MM.1S (cell line): ENCODE measurements at regions not wholly inside any gene's neighbourhood (a gene's known extent, or its start where the extent isn't known, plus 50 kb on each side); places are given as distances from the start of the nearest gene placed in this dataset.
"Not testable (repeated sequence)": the region's sequence is repeated elsewhere in the genome, so short reads cannot be mapped to it uniquely, and the experiment has no call there.

Source experiments
- DNase-seq: peaks from one replicate; pipeline ENCODE4 v3.0.0-alpha.2; 2015
- H2AFZ ChIP-seq: fragments of 300-600 bp; sonication (generic); 2 replicates; pipeline ENCODE4 v1.6.0; 2016; ENCODE audit warnings: antibody characterized with exemption, low read length
- H3F3A ChIP-seq: fragments of 300-600 bp; sonication (generic); 2 replicates; pipeline ENCODE4 v1.6.1; 2016; ENCODE audit warnings: mild to moderate bottlenecking, antibody characterized with exemption, low read length, moderate library complexity, mixed read lengths; ENCODE audit not compliant: insufficient read depth
- H3K27ac ChIP-seq: fragments of 300-600 bp; sonication (generic); 2 replicates; pipeline ENCODE4 v1.5.1; 2016; ENCODE audit warnings: mild to moderate bottlenecking, low read length
- H3K27me3 ChIP-seq: fragments of 300-600 bp; sonication (generic); replicated peaks from 2 replicates; pipeline ENCODE4 v1.6.0; 2016; ENCODE audit warnings: low read length; ENCODE audit not compliant: insufficient read depth
- H3K36me3 ChIP-seq: fragments of 300-600 bp; sonication (generic); replicated peaks from 2 replicates; pipeline ENCODE4 v1.6.1; 2016; ENCODE audit warnings: mild to moderate bottlenecking, low read length, mixed read lengths; ENCODE audit not compliant: insufficient read depth
- H3K4me1 ChIP-seq: fragments of 300-600 bp; sonication (generic); 2 replicates; pipeline ENCODE4 v1.6.1; 2016; ENCODE audit warnings: low read length, mixed read lengths
- H3K4me2 ChIP-seq: fragments of 300-600 bp; sonication (generic); 2 replicates; pipeline ENCODE4 v1.6.0; 2016; ENCODE audit warnings: low read depth, low read length
- H3K4me3 ChIP-seq: fragments of 300-600 bp; sonication (generic); 2 replicates; pipeline ENCODE4 v1.5.1; 2016; ENCODE audit warnings: low read length, mixed read lengths
- H3K79me2 ChIP-seq: fragments of 300-600 bp; sonication (generic); 2 replicates; pipeline ENCODE4 v1.6.1; 2016; ENCODE audit warnings: mixed run types, low read length, mixed read lengths
- H3K9ac ChIP-seq: fragments of 300-600 bp; sonication (generic); 2 replicates; pipeline ENCODE4 v1.6.1; 2016; ENCODE audit warnings: low read length, mixed read lengths
- H3K9me2 ChIP-seq: fragments of 300-600 bp; sonication (generic); replicated peaks from 2 replicates; pipeline ENCODE4 v1.6.1; 2016; ENCODE audit warnings: mild to moderate bottlenecking, low read length, mixed read lengths; ENCODE audit not compliant: insufficient read depth
- H3K9me3 ChIP-seq: fragments of 300-600 bp; sonication (generic); replicated peaks from 2 replicates; pipeline ENCODE4 v1.6.1; 2016; ENCODE audit warnings: mild to moderate bottlenecking, low read length, mixed read lengths; ENCODE audit not compliant: insufficient read depth
- H4K20me1 ChIP-seq: fragments of 300-600 bp; sonication (generic); 2 replicates; pipeline ENCODE4 v1.6.1; 2016; ENCODE audit warnings: mild to moderate bottlenecking, low read length, moderate library complexity, mixed read lengths; ENCODE audit not compliant: insufficient read depth
- CTCF ChIP-seq: fragments of 300-600 bp; sonication (generic); IDR thresholded peaks from 2 replicates; pipeline ENCODE4 v1.5.1; 2016; ENCODE audit warnings: antibody characterized with exemption, low read length, mixed read lengths
- EZH2 ChIP-seq: fragments of 300-600 bp; sonication (generic); optimal IDR thresholded peaks from 2 replicates; pipeline ENCODE3; 2017; ENCODE audit warnings: low read depth, mild to moderate bottlenecking, antibody characterized with exemption, low read length, mixed read lengths
- EZH2phosphoT487 ChIP-seq: fragments of 300-600 bp; sonication (generic); IDR thresholded peaks from 2 replicates; pipeline ENCODE4 v1.6.1; 2018; ENCODE audit warnings: antibody characterized with exemption, low read length

GRCh38 chr2:207231106-207231865 lies 65.5 kb upstream of the KLF7 start:
- TF ChIP-seq EZH2, result no peak
- TF ChIP-seq EZH2phosphoT487, result no peak
- TF ChIP-seq CTCF, result no peak
- Histone ChIP-seq H3F3A (no peaks in the 10 kb centered on the region), H4K20me1 (no peaks in the 10 kb centered on the region)

GRCh38 chr2:207231967-207232366 lies 66.2 kb upstream of the KLF7 start:
- H3K27ac ChIP-seq, result no peak overlapping the region
- H3K9me2 ChIP-seq, result no peaks in the 10 kb centered on the region
- TF ChIP-seq EZH2phosphoT487 (no peak), EZH2 (no peak), CTCF (no peak)
- H3K79me2 ChIP-seq, result no peaks in the 10 kb centered on the region
- H3K9ac ChIP-seq, result no peak overlapping the region
- no peaks in the 10 kb centered on the region for H3K4me1 ChIP-seq
- H2AFZ ChIP-seq, result no peak overlapping the region
- H3K36me3 ChIP-seq, result no peaks in the 10 kb centered on the region
- no peak overlapping the region for H3K4me3 ChIP-seq
- H3K4me2 ChIP-seq, result no peak overlapping the region
- no peaks in the 10 kb centered on the region for H4K20me1 ChIP-seq
- H3K9me3 ChIP-seq, result no peaks in the 10 kb centered on the region
- no peaks in the 10 kb centered on the region for H3K27me3 ChIP-seq
- DNase-seq, result no peak
- H3F3A ChIP-seq, result no peaks in the 10 kb centered on the region

More at GRCh38 chr2:207231106-207231865, 65.5 kb upstream of the KLF7 start:
- Histone ChIP-seq H3K79me2 (no peaks in the 10 kb centered on the region), H3K27ac (no peak overlapping the region), H3K36me3 (no peaks in the 10 kb centered on the region), H3K9ac (no peak overlapping the region), H3K4me2 (no peak overlapping the region), H3K9me3 (no peaks in the 10 kb centered on the region), H2AFZ (no peak overlapping the region), H3K4me1 (no peaks in the 10 kb centered on the region), H3K27me3 (no peaks in the 10 kb centered on the region), H3K4me3 (no peak overlapping the region), H3K9me2 (no peaks in the 10 kb centered on the region)
- no peak for DNase-seq

- H3K27ac ChIP-seq, H3K9ac ChIP-seq, DNase-seq: not testable (repeated sequence)
Measured at GRCh38 chr2:207233141-207233540, 67.4 kb upstream of the KLF7 start.

GRCh38 chr2:207233731-207234130 lies 68.0 kb upstream of the KLF7 start:
- H3K27ac ChIP-seq, result no peak overlapping the region
- H3K9ac ChIP-seq, result no peak overlapping the region

More at GRCh38 chr2:207233141-207233540, 67.4 kb upstream of the KLF7 start:
- not testable (repeated sequence) for H3K4me1 ChIP-seq, H3K9me3 ChIP-seq, H4K20me1 ChIP-seq, H3K79me2 ChIP-seq, H2AFZ ChIP-seq, H3K4me2 ChIP-seq, H3K9me2 ChIP-seq, H3K4me3 ChIP-seq, H3K36me3 ChIP-seq, H3F3A ChIP-seq, H3K27me3 ChIP-seq

More at GRCh38 chr2:207233731-207234130, 68.0 kb upstream of the KLF7 start:
- Histone ChIP-seq H3K4me1 (no peaks in the 10 kb centered on the region), H4K20me1 (no peaks in the 10 kb centered on the region), H3K9me3 (no peaks in the 10 kb centered on the region), H3F3A (no peaks in the 10 kb centered on the region), H3K9me2 (no peaks in the 10 kb centered on the region), H3K4me3 (no peak overlapping the region), H2AFZ (no peak overlapping the region), H3K79me2 (no peaks in the 10 kb centered on the region), H3K27me3 (no peaks in the 10 kb centered on the region), H3K4me2 (no peak overlapping the region), H3K36me3 (no peaks in the 10 kb centered on the region)
- no peak for DNase-seq
- TF ChIP-seq CTCF (no peak), EZH2phosphoT487 (no peak), EZH2 (no peak)
